LHCN-M2 (cell line): ENCODE measurements at regions not wholly inside any gene's neighbourhood (a gene's known extent, or its start where the extent isn't known, plus 50 kb on each side); places are given as distances from the start of the nearest gene placed in this dataset.
"Not testable (repeated sequence)": the region's sequence is repeated elsewhere in the genome, so short reads cannot be mapped to it uniquely, and the experiment has no call there.

Experiments used
- DNase-seq: peaks from one replicate; pipeline ENCODE4 v3.0.0-alpha.2; 2012; ENCODE audit warnings: low read depth

GRCh38 chr6:165847407-165848085 is 184.5 kb upstream of the PDE10A start:
- DNase-seq, result no peak

GRCh38 chr6:165846123-165846966 is 183.3 kb upstream of the PDE10A start:
- peak; percentile 15 for DNase-seq

- no peak for DNase-seq
Measured at GRCh38 chr6:165845493-165845892, 182.5 kb upstream of the PDE10A start.

GRCh38 chr6:165844801-165845364 is 181.8 kb upstream of the PDE10A start:
- no peak for DNase-seq

GRCh38 chr6:165844232-165844631 is 181.2 kb upstream of the PDE10A start:
- no peak for DNase-seq

GRCh38 chr6:165843568-165844113 is 180.6 kb upstream of the PDE10A start:
- no peak for DNase-seq

GRCh38 chr6:165843121-165843520 is 180.1 kb upstream of the PDE10A start:
- DNase-seq, result no peak

- no peak for DNase-seq
Measured at GRCh38 chr6:165842281-165842936, 179.4 kb upstream of the PDE10A start.

- no peak for DNase-seq
Measured at GRCh38 chr6:165841153-165841558, 178.1 kb upstream of the PDE10A start.

GRCh38 chr6:165837948-165838745 is 175.1 kb upstream of the PDE10A start:
- DNase-seq, result no peak

GRCh38 chr6:165836648-165837047 is 173.6 kb upstream of the PDE10A start:
- not testable (repeated sequence) for DNase-seq

- DNase-seq, result no peak
Measured at GRCh38 chr6:165835410-165835851, 172.4 kb upstream of the PDE10A start.

- no peak for DNase-seq
Measured at GRCh38 chr6:165834613-165835259, 171.7 kb upstream of the PDE10A start.

GRCh38 chr6:165833355-165833754 is 170.3 kb upstream of the PDE10A start:
- DNase-seq, result no peak

- no peak for DNase-seq
Measured at GRCh38 chr6:165831812-165832510, 168.9 kb upstream of the PDE10A start.

- no peak for DNase-seq
Measured at GRCh38 chr6:165830761-165831160, 167.7 kb upstream of the PDE10A start.

- no peak for DNase-seq
Measured at GRCh38 chr6:165829376-165829775, 166.3 kb upstream of the PDE10A start.

- no peak for DNase-seq
Measured at GRCh38 chr6:165827190-165827518, 164.1 kb upstream of the PDE10A start.

- no peak for DNase-seq
Measured at GRCh38 chr6:165826487-165827189, 163.6 kb upstream of the PDE10A start.
